Osteocyte (in vitro differentiated cells): ENCODE measurements at regions not wholly inside any gene's neighbourhood (a gene's known extent, or its start where the extent isn't known, plus 50 kb on each side); places are given as distances from the start of the nearest gene placed in this dataset.
A peak's percentile ranks its signal among the peaks of the same experiment; 100 is the strongest.

Source experiments
- DNase-seq: peaks from one replicate; pipeline ENCODE4 v3.0.0; 2021; ENCODE audit warnings: mixed read lengths; ENCODE audit not compliant: unreplicated experiment; ENCODE audit errors: extremely low spot score
- H3K27ac Mint-ChIP-seq: one replicate; pipeline ENCODE4 v1.8.0; 2021; ENCODE audit warnings: mild to moderate bottlenecking, mixed read lengths; ENCODE audit not compliant: unreplicated experiment
- H3K27me3 Mint-ChIP-seq: one replicate; pipeline ENCODE4 v1.8.0; 2021; ENCODE audit warnings: mixed read lengths; ENCODE audit not compliant: unreplicated experiment
- H3K36me3 Mint-ChIP-seq: one replicate; pipeline ENCODE4 v1.8.0; 2021; ENCODE audit warnings: mixed read lengths; ENCODE audit not compliant: unreplicated experiment
- H3K4me1 Mint-ChIP-seq: one replicate; pipeline ENCODE4 v1.8.0; 2021; ENCODE audit warnings: mixed read lengths; ENCODE audit not compliant: unreplicated experiment
- H3K4me3 Mint-ChIP-seq: one replicate; pipeline ENCODE4 v1.8.0; 2021; ENCODE audit warnings: mild to moderate bottlenecking, moderate library complexity, mixed read lengths; ENCODE audit not compliant: unreplicated experiment
- H3K9me3 Mint-ChIP-seq: one replicate; pipeline ENCODE4 v1.8.0; 2021; ENCODE audit warnings: mixed read lengths; ENCODE audit not compliant: unreplicated experiment
- CTCF ChIP-seq: fragments of 200-600 bp; sonication (generic); IDR thresholded peaks from 2 replicates; pipeline ENCODE4 v1.5.0; 2021; ENCODE audit warnings: antibody characterized with exemption, mild to moderate bottlenecking, moderate library complexity

- Mint-ChIP-seq H3K4me1 (peaks cover 5% of the 10 kb centered on the region), H3K27ac (no peak overlapping the region)
- no peak for DNase-seq
Measured at GRCh38 chr21:23014021-23014420, 2015.8 kb downstream of the NCAM2 start.

GRCh38 chr21:23016617-23017016, 2018.4 kb downstream of the NCAM2 start:
- Mint-ChIP-seq H3K4me1 (peaks cover 3% of the 10 kb centered on the region), H3K4me3 (no peak overlapping the region), H3K27ac (no peak overlapping the region), H3K9me3 (no peaks in the 10 kb centered on the region), H3K36me3 (no peaks in the 10 kb centered on the region), H3K27me3 (no peaks in the 10 kb centered on the region)
- TF ChIP-seq CTCF = peak; percentile 74
- no peak for DNase-seq

More at GRCh38 chr21:23014021-23014420, 2015.8 kb downstream of the NCAM2 start:
- Mint-ChIP-seq H3K27me3 (no peaks in the 10 kb centered on the region), H3K9me3 (no peaks in the 10 kb centered on the region), H3K36me3 (no peaks in the 10 kb centered on the region), H3K4me3 (no peak overlapping the region)
- TF ChIP-seq CTCF = no peak

- Mint-ChIP-seq H3K27ac (no peak overlapping the region), H3K36me3 (no peaks in the 10 kb centered on the region), H3K4me3 (no peak overlapping the region), H3K27me3 (no peaks in the 10 kb centered on the region), H3K9me3 (no peaks in the 10 kb centered on the region), H3K4me1 (peaks cover 3% of the 10 kb centered on the region)
- no peak for DNase-seq
- no peak for TF ChIP-seq CTCF
Measured at GRCh38 chr21:23017989-23018388, 2019.8 kb downstream of the NCAM2 start.

DNA sequence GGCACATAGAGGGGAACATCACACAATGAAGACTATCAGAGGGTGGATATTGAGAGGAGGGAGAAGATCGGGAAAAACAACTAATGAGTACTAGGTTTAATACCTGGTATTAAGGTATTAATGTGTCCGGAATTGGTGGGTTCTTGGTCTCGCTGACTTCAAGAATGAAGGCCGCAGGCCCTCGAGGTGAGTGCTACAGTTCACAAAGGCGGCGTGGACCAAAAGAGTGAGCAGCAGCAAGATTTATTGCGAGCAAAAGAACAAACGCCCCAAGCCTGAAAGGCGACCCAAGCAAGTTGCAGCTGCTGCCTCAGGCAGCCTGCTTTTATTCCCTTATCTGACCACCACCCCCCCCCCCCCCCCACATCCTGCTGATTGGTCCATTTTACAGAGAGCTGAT, 2022.8 kb downstream of the NCAM2 start:
- H3K36me3 Mint-ChIP-seq = no peaks in the 10 kb centered on the region
- H3K27me3 Mint-ChIP-seq = no peaks in the 10 kb centered on the region
- TF ChIP-seq CTCF = no peak
- peaks cover 3% of the 10 kb centered on the region for H3K4me1 Mint-ChIP-seq
- DNase-seq = no peak
- no peak overlapping the region for H3K4me3 Mint-ChIP-seq
- no peak overlapping the region for H3K27ac Mint-ChIP-seq
- no peaks in the 10 kb centered on the region for H3K9me3 Mint-ChIP-seq

GRCh38 chr21:23021481-23021880, 2023.3 kb downstream of the NCAM2 start:
- Mint-ChIP-seq H3K36me3 (no peaks in the 10 kb centered on the region), H3K4me1 (peaks cover 2% of the 10 kb centered on the region), H3K27me3 (no peaks in the 10 kb centered on the region), H3K27ac (no peak overlapping the region), H3K4me3 (no peak overlapping the region), H3K9me3 (no peaks in the 10 kb centered on the region)
- no peak for DNase-seq
- no peak for TF ChIP-seq CTCF
